ENCODE measurements at regions not wholly inside any gene's neighbourhood (a gene's known extent, or its start where the extent isn't known, plus 50 kb on each side); places are given as distances from the start of the nearest gene placed in this dataset.
A peak's percentile ranks its signal among the peaks of the same experiment; 100 is the strongest.

- DNase-seq = no peak
Observed at GRCh38 chr9:695252-695651, 146.2 kb upstream of the DMRT1 start.

- no peak for DNase-seq
Observed at GRCh38 chr9:696332-697323, 144.9 kb upstream of the DMRT1 start.

- no peak for DNase-seq
Observed at GRCh38 chr9:698276-698675, 143.2 kb upstream of the DMRT1 start.

- no peak for DNase-seq
Observed at GRCh38 chr9:698954-699353, 142.5 kb upstream of the DMRT1 start.

GRCh38 chr9:699396-699795 lies 142.1 kb upstream of the DMRT1 start:
- DNase-seq = no peak

- no peak for DNase-seq
Observed at GRCh38 chr9:700365-701282, 140.9 kb upstream of the DMRT1 start.

- no peak for DNase-seq
Observed at GRCh38 chr9:703392-703791, 138.1 kb upstream of the DMRT1 start.

- DNase-seq = no peak
Observed at GRCh38 chr9:706073-706472, 135.4 kb upstream of the DMRT1 start.

- DNase-seq = peak; percentile 13
Observed at GRCh38 chr9:706606-707459, 134.7 kb upstream of the DMRT1 start.

- DNase-seq = no peak
Observed at GRCh38 chr9:708182-708550, 133.3 kb upstream of the DMRT1 start.

- no peak for DNase-seq
Observed at GRCh38 chr9:708551-709432, 132.7 kb upstream of the DMRT1 start.

GRCh38 chr9:710951-711745 lies 130.3 kb upstream of the DMRT1 start:
- DNase-seq = no peak

- DNase-seq = no peak
Observed at GRCh38 chr9:711761-712553, 129.5 kb upstream of the DMRT1 start.

- DNase-seq = no peak
Observed at GRCh38 chr9:712643-713042, 128.9 kb upstream of the DMRT1 start.

- no peak for DNase-seq
Observed at GRCh38 chr9:713091-713490, 128.4 kb upstream of the DMRT1 start.

- DNase-seq = no peak
Observed at GRCh38 chr9:714675-715074, 126.8 kb upstream of the DMRT1 start.

GRCh38 chr9:715300-715699 lies 126.2 kb upstream of the DMRT1 start:
- no peak for DNase-seq

GRCh38 chr9:715743-716400 lies 125.6 kb upstream of the DMRT1 start:
- DNase-seq = no peak

GRCh38 chr9:717722-718121 lies 123.8 kb upstream of the DMRT1 start:
- DNase-seq = no peak
